DMS53 treated with DMSO at 0.1 percent for 48 hours (cell line): ENCODE measurements at regions not wholly inside any gene's neighbourhood (a gene's known extent, or its start where the extent isn't known, plus 50 kb on each side); places are given as distances from the start of the nearest gene placed in this dataset.
A peak's percentile ranks its signal among the peaks of the same experiment; 100 is the strongest.

Experiments
- DNase-seq: peaks from one replicate; lab custom pipeline; 2025; ENCODE audit not compliant: unreplicated experiment; lab: John Stamatoyannopoulos, UW

DNA sequence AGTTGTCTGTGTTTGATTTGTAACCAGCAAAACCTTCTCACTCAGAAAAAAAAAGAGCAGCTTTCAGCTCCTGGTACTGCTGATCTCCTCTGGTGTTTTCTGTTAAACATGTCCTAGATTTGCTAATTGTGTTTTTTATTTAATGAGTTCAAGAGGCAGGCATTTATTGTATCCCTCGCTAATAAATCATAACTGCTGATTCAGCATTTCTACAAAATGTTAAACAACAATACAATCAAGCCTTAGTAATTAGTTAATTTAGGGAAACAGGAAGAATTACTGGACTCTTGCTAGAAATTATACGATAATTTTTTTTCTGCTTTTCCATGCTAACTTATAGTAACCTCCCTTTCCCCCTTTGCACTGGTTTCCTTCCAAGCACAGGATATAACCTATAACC lies 66.8 kb upstream of the NRP1 start:
- no peak for DNase-seq

DNA sequence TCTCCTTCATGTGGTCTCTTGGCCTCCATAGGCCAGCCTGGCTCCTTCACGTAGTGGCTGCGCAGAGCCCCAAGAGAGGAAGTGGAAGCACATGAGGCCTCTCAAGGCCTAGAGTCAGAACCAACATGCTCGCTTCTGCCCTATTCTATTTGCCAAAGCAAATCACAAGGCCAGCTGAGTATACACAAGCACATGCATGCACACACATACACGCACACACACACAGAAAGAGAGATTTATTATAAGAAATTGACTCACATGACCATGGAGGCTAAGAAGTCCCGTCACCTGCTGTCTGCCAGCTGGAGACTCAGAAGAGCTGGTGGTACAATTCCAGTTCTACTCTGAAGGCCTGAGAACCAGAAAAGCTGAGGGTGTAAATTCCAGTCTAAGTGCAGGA lies 64.3 kb upstream of the NRP1 start:
- DNase-seq: peak; percentile 16

DNA sequence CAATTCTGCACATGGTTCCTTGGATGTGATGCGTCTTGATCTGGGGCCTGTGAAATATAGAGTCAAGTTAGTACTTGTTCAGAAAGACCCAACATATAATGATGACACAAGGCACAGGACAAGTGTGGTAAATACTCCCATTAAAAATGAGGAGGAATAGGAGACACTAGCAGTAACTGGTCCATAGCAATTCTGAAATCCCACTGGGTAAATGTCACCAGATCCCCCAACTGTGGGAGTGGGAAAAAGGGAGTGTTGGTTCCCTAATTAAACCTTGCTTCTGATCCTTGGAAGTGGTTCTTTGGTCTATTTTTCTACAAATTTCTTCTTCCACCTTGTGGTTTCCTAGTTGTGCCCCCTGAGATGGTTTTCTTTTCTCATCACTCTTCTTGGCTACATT lies 62.5 kb upstream of the NRP1 start:
- no peak for DNase-seq

DNA sequence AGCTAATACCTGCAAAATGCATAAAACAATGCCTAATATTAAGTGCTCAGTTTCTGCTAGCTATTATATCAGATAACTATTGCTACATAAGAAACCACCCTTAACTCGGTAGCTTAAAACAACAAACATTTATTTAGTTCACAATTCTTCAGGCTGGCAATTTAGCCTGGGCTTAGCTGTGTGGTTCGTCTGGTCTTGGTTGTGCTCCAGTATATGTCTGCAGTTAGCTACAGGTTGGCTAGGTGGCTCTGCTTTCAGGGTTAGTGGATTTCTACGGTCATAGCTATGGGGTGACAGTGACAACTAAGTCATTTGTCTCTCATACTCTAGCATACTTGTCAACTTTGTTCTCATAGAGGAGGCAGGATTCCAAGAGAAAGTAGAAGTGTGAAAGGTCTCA lies 61.8 kb upstream of the NRP1 start:
- no peak for DNase-seq

DNA sequence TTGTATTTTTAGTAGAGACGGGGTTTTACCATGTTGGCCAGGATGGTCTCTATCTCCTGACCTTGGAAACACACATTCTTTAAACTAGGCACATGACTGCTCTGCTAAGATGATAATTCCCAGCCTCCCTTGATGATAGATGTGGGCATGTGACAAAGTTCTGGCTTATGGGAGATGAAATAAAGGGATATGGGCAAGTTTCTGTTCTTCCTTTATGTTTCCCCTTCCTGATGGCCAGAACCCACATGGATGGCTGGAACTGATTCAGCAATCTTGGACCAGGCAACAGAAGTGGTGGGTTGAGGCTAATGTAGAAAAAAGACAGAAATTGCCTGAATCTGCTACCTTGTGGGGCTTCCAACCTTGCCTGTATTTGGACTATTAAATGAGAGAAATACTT lies 60.7 kb upstream of the NRP1 start:
- no peak for DNase-seq

DNA sequence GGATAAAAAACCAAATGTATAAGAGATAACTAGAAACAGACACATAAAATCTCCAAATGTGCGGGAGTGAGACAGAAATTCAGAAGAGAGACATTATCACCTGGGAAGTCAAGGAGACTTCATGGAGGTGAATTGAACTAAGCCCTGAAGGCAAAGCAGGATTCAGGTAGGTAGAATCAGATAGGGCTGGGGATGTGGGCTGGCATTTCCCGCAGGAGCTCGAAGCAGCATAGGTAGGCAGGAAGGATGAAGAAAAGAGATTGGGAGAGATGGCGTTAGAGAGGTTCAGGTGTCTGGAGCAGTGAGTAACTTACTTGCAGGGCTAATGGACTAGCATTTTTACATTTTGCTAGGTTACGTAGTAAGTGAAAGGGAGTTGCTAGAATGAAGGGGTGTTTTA lies 58.2 kb upstream of the NRP1 start:
- no peak for DNase-seq

DNA sequence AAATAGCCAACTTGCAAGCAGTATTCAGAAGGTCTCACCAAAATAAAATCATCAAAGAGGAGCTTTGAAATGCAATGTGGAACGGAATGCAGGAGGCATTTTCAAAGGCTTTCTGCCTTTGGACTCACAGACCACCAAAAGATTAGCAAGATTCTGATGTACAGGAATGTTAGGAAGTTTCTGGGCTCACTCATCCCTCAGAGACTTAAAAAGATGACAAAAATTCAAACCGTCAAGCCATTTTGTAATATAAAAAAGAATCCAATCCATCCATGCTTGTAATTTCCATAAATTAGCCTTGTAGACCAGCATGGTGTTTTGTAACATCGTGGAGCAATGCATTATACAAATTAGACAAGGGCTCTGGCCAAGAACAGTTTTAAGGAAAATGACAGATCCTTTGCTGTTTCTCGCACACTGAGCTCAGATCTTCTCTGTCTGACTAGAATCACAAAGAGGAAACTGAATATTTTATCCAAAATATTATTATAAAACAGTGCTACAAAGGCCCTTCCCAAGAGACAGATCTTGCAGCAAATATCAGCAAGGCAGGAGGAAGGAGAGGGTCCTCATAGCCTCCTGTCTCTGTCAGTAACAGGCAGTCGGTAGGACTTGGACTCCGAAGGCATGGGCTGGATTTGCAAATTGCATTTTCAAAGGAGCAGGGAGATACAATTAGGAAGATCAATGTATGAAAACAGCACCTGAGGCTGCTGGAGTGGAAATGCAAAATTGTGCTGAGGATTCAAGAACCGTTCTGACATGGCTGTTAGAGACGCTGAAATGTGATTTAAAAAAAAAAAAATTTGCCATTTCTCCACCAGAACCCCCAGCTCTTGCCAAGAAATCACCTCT lies 57.4 kb upstream of the NRP1 start:
- no peak for DNase-seq

DNA sequence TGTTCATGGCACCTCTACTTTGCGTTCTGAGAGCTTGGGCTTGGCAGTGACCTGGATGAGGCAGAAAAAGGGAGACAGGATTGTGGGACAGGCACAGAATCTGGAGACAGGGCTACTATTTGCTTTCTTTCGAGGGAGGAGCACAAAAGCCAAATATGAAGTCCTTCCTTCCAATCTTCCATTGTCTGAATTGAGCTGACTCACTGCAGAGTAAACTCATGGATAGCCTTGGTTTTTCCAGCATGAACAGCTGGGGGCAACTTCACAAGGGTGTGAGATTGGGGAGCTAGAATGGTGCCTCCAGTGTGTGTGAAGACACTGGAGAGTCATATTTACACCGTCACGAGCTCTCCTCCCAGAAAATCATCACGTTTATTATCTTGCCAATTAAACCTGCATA lies 55.6 kb upstream of the NRP1 start:
- DNase-seq: peak; percentile 29

DNA sequence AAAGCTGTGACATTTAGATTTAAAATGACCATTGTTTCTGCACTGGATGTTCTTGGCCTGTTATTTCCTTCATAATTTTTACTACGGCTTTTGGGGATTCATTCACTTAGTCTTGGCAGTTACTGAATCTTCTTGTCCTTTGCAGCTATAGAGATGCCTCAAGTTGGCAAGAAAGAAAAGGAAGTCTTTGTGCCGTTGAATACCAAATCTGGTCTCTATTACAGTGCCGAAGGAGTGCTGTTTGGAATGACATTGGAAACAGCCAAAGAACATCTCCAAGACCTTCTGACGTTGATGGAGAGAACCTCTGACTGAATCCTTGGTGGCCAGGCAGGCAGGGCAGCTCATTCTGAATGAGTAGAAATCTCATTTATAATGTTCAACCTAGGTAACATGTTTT lies 54.3 kb upstream of the NRP1 start:
- no peak for DNase-seq

DNA sequence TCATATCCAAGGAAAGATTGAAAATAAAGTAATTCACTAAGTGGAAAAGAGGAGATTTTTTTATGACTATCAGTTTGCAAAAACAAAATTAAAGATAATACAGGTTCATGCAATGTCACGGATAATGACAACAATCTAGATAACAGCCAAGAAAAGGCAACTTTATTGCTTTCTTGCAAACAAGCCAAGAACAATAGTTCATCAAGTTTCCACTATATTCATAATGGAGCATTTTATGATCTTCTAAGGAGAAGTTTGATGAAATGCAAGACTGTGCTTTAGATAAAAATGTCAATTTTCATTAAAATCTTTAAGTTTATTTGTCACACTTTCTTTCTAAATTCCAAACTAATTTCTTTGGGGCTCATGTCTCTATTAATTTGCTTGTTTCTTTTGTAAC lies 53.9 kb upstream of the NRP1 start:
- no peak for DNase-seq

DNA sequence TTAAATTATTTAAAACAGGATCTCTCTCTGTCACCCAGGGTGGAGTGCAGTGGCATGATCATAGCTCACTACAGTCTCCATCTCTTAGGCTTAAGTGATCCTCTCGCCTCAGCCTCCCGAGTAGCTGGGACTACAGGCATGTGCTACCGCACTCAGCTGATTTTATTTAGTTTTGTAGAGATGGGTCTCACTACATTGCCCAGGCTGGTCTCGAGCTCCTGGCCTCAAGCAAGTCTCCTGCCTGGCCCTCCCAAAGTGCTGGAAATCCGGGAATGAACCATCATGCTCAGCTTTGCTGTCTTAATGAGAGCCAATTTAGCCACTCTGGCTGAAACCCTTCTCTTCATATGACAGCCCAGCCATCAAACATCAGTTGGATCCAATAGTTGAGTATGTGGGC lies 53.3 kb upstream of the NRP1 start:
- DNase-seq: no peak

DNA sequence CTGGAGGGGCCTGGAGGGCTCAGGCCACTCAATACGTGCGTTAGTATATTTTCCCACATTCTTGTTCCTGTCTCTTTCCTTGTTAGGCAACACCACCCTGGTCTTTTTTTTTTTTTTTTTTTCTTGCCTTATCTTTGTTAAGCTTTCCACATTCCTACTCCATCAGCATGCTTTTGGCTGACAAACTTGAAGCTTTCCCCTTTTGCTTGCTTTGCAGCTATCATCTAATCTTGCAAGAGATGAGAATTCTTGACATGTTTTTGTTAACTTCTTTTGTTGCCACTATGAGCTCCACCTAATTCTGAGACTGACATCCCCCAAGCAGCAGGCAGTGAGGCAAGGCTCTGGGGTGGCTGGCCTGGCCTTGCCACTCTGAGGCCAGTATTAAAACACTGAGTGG lies 52.5 kb upstream of the NRP1 start:
- DNase-seq: no peak

DNA sequence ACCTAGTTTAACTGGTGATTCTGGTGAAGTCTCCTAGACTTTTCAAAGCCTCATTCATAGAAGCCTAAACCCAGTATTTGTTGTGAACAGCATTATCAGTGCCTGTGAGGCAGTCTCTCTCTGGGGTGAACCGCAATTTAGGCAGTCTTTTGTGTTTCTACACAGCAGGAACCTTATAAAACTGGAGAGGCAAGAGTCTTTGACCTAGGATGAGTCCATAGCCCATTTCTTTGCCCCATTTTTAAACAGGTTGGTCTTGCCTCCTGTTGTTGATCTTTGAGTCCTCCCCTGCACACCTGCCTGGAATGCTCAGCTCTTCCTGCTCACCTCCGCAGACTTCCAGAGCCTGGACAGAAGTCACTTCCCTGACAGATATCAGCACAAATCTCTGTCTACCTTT lies 51.2 kb upstream of the NRP1 start:
- DNase-seq: no peak

DNA sequence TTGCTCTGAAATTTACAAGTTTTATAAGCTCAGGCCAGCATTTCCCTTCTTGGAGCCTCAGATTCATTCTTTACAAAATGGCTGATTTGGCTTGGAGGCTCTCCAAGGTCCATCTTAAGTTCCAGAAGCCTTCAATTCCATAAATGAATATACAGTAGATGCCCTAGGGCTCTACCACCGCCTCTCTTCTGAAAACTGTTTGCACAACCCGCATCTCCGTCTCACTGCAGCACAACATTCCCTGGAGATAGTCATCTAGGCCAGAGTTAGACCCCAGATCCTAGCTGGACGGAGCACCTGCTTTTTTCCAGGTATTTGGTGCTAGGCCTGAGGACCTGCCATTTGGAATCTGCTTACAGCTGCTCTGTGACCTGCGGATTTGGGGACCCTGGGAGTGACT lies 50.5 kb upstream of the NRP1 start:
- no peak for DNase-seq
